ENCODE measurements at regions not wholly inside any gene's neighbourhood (a gene's known extent, or its start where the extent isn't known, plus 50 kb on each side); places are given as distances from the start of the nearest gene placed in this dataset.
"Not testable (repeated sequence)": the region's sequence is repeated elsewhere in the genome, so short reads cannot be mapped to it uniquely, and the experiment has no call there.

DNA sequence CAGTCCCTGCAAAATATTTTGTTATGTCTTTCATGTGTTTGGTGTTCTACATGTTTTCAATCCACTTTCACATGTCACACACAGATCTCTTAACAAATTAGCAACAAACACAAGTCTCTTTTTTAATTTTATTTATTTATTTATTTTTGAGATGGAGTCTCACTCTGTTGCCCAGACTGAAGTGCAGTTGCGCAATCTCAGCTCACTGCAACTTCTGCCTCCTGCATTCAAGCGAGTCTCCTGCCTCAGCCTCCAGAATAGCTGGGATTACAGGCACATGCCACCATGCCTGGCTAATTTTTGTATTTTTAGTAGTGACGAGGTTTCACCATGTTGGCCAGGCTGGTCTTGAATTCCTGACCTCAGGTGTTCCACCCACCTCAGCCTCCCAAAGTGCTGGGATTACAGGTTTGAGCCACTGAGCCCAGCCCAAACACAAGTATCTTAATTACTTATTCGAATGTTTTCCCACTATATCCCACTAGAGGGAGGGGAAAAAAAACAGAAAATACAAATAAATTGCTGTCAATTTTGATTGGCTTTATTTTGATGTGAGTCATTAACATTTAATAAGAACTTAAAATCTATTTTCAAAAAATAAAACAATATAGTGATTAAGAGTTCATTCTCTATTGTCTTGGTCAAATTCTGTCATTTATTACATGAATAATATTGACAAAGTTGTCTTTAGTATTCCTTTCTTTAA is 1641.0 kb upstream of the CELF4 start:
- H3K4me2 ChIP-seq (ENCODE audit: insufficient read depth in 1 of 2, low read depth in 2 of 2, low read length in 2 of 2); H4K8ac ChIP-seq (ENCODE audit: extremely low read depth, insufficient read depth, low read length); H2BK15ac ChIP-seq (ENCODE audit: low read length); H2BK120ac ChIP-seq (replicated peaks; ENCODE audit: low read depth, low read length); H3K27me3 ChIP-seq (replicated peaks in 1 of 4; ENCODE audit: control insufficient read depth in 3 of 4, extremely low read depth in 1 of 4, insufficient read depth in 3 of 4, low read length in 3 of 4); H3K18ac ChIP-seq (ENCODE audit: extremely low read depth, low read length); H3K79me2 ChIP-seq (ENCODE audit: control insufficient read depth in 1 of 2, insufficient read depth in 2 of 2, low read length in 2 of 2); H2AFZ ChIP-seq (ENCODE audit: low read length); H3K9me3 ChIP-seq (ENCODE audit: insufficient read depth in 2 of 2, low read depth in 1 of 2, low read length in 1 of 2); H3K4me3 ChIP-seq (ENCODE audit: extremely low read depth in 1 of 4, insufficient read depth in 2 of 4, low read depth in 3 of 4, low read length in 4 of 4); H3K23me2 ChIP-seq (ENCODE audit: low read depth, low read length); H3K14ac ChIP-seq (ENCODE audit: insufficient read length); H2AK5ac ChIP-seq (ENCODE audit: low read depth, low read length); POLR2A ChIA-PET (ENCODE audit: partially characterized antibody); H3K4me1 ChIP-seq (replicated peaks in 1 of 4; ENCODE audit: control insufficient read depth in 3 of 4, insufficient read depth in 4 of 4, low read length in 3 of 4); H3K9ac ChIP-seq (replicated peaks in 1 of 4; ENCODE audit: extremely low read depth in 1 of 4, low read depth in 3 of 4, low read length in 3 of 4); H3K36me3 ChIP-seq (ENCODE audit: control insufficient read depth in 2 of 4, insufficient read depth in 4 of 4, low read length in 3 of 4); DNase-seq (ENCODE audit: low read depth in 1 of 2, low spot score in 2 of 2); H2BK20ac ChIP-seq (ENCODE audit: low read length); H4K5ac ChIP-seq (ENCODE audit: insufficient read length, low read depth, low read length); FAIRE-seq; H3K4ac ChIP-seq (replicated peaks; ENCODE audit: insufficient read length, low read depth, low read length); H3K79me1 ChIP-seq (ENCODE audit: low read depth, low read length); H3K23ac ChIP-seq (ENCODE audit: insufficient read length); H3K56ac ChIP-seq (replicated peaks; ENCODE audit: insufficient read length, low read depth, low read length); H3K27ac ChIP-seq (ENCODE audit: low read depth, low read length); H2BK12ac ChIP-seq (ENCODE audit: low read depth, low read length); H4K20me1 ChIP-seq (replicated peaks in 1 of 2; ENCODE audit: control insufficient read depth in 1 of 2, insufficient read depth in 2 of 2, low read length in 2 of 2); H4K91ac ChIP-seq (replicated peaks; ENCODE audit: insufficient read length, low read length); H2BK5ac ChIP-seq (ENCODE audit: low read depth, low read length): not testable (repeated sequence)
- WGBS, 2 experiments (ENCODE audit: extremely low coverage in 1 of 2, insufficient coverage in 1 of 2, insufficient read length in 1 of 2, insufficient replicate concordance in 2 of 2, low coverage in 1 of 2, low lambda C conversion rate in 2 of 2, missing lambda C conversion rate in 1 of 2): 92% methylated on average over 4 of the region's 4 CpGs; no CpG with 5 or more reads in 1 of the 2 experiments
- CTCF ChIA-PET (ENCODE audit: partially characterized antibody): interaction anchor here (1.0 to 1.4 kb wide), 2 partner anchors 9 to 131 kb away, joined by 3 read pairs; no protein-coding TSS in a partner anchor
- peak; percentile 87 for TF ChIP-seq CEBPB (IDR thresholded peaks at IDR 0.05; ENCODE audit: low read depth, low read length)

All from H1 (cell line).